Gastrocnemius medialis (tissue), 4 donors: ENCODE measurements at regions not wholly inside any gene's neighbourhood (a gene's known extent, or its start where the extent isn't known, plus 50 kb on each side); places are given as distances from the start of the nearest gene placed in this dataset.
A peak's percentile ranks its signal among the peaks of the same experiment; 100 is the strongest.

Experiments used
- ATAC-seq, 2 donors: fragments of 150-250 bp; one replicate each; pipeline ENCODE4 v1.9.1; 2016
- DNase-seq, 2 donors: peaks; one replicate each; pipeline ENCODE4 v3.0.0-alpha.2; 2019
- H3K27ac ChIP-seq, 4 donors: fragments of 200-600 bp; sonication (generic); 1 replicate in 1 of 4; 2 replicates in 3 of 4; pipeline ENCODE4 v1.5.1; 2016 to 2018; ENCODE audit warnings: mild to moderate bottlenecking in 2 of 4, moderate library complexity in 1 of 4
- H3K27me3 ChIP-seq, 3 donors: fragments of 200-600 bp; sonication (generic) in 2 of 3; 1 replicate in 1 of 3; 2 replicates in 2 of 3; pipeline versions ENCODE4 v1.5.1 to v1.6.0; 2016 to 2019; ENCODE audit warnings: mild to moderate bottlenecking in 1 of 3, moderate library complexity in 1 of 3
- H3K36me3 ChIP-seq, 2 donors: fragments of 200-600 bp; sonication (generic) in 1 of 2; one replicate each; pipeline ENCODE4 v1.5.1; 2017 to 2018
- H3K4me1 ChIP-seq, 2 donors: fragments of 200-600 bp; sonication (generic) in 1 of 2; one replicate each; pipeline ENCODE4 v1.5.1; 2016 to 2017; ENCODE audit warnings: mild to moderate bottlenecking in 2 of 2
- H3K4me3 ChIP-seq, 4 donors: fragments of 200-600 bp; sonication (generic) in 3 of 4; 1 replicate in 1 of 4; 2 replicates in 3 of 4; pipeline ENCODE4 v1.5.1; 2016 to 2019; ENCODE audit warnings: mild to moderate bottlenecking in 2 of 4
- H3K9me3 ChIP-seq, 3 donors: fragments of 200-600 bp; sonication (generic) in 2 of 3; 1 replicate in 1 of 3; 2 replicates in 2 of 3; pipeline ENCODE4 v1.5.1; 2016 to 2019
- POLR2A ChIP-seq, 2 donors: fragments of 450-650 bp; IDR thresholded peaks; one replicate each; pipeline ENCODE4 v1.6.1; 2017; ENCODE audit warnings: antibody characterized with exemption in 2 of 2, mild to moderate bottlenecking in 2 of 2, moderate library complexity in 2 of 2
- in situ Hi-C, 4 donors: fragments of 200-750 bp; cut with MboI; loops; one replicate each; pipeline versions ENCODE4 v1.15.0 to v1.8.0; 2017; ENCODE audit warnings: low sequenced_read_pairs in 4 of 4
- intact Hi-C: fragments of 100-400 bp; cut with DNase I; formaldehyde crosslinking; loops from one replicate; pipeline ENCODE4 v1.15.1; 2023; ENCODE audit warnings: low total_unique reads
- TF ChIP-seq, protein P1 (sequence below), 5 experiments: fragments of 450-650 bp in 3 of 5; fragments of 200-600 bp in 2 of 5; sonication (generic) in 2 of 5; IDR thresholded peaks in 4 of 5; conservative IDR thresholded peaks in 1 of 5; 1 replicate in 4 of 5; 2 replicates in 1 of 5; pipeline ENCODE4 v1.5.1; 2016 to 2019; ENCODE audit warnings: antibody characterized with exemption in 5 of 5, mild to moderate bottlenecking in 3 of 5, moderate library complexity in 3 of 5

DNA sequence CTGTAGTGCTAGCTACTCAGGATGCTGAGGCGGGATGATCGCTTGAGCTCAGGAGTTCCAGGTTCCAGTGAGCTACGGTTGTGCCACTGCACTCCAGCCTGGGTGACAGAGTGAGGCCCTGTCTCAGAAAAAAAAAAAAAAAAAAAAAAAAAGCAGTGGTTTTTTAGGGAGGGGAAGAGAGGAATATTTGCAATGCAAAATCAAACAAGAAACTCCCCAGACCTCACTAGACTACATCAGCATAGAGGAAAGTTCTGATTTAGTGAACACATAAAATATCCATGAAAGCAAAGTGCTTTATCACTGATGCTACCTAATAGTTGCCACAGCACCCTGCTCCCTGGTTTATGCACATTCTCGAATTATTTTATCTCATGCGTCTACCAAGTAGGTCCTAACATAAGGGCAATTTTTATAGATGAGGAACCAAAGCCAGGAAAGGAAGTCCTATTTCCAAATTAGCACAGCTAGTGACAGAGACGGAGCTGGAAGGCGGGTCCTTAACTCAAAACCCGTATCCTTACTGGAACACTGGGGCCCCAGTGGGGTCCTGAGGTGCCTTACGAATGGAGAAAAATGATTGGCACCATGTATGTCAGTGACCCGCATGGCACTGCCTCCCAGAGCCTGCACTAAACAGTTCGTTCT lies 50.7 kb upstream of the GPR157 start:
- Histone ChIP-seq H3K36me3 (no peaks in the 10 kb centered on the region), H3K27me3 (peaks cover 0 to 8% (median 8%) of the 10 kb centered on the region in 3 donors), H3K27ac (no peak overlapping the region), H3K9me3 (no peaks in the 10 kb centered on the region), H3K4me1 (peaks cover 0 to 3% of the 10 kb centered on the region in 2 donors), H3K4me3 (no peak overlapping the region)
- TF ChIP-seq, protein P1, sequence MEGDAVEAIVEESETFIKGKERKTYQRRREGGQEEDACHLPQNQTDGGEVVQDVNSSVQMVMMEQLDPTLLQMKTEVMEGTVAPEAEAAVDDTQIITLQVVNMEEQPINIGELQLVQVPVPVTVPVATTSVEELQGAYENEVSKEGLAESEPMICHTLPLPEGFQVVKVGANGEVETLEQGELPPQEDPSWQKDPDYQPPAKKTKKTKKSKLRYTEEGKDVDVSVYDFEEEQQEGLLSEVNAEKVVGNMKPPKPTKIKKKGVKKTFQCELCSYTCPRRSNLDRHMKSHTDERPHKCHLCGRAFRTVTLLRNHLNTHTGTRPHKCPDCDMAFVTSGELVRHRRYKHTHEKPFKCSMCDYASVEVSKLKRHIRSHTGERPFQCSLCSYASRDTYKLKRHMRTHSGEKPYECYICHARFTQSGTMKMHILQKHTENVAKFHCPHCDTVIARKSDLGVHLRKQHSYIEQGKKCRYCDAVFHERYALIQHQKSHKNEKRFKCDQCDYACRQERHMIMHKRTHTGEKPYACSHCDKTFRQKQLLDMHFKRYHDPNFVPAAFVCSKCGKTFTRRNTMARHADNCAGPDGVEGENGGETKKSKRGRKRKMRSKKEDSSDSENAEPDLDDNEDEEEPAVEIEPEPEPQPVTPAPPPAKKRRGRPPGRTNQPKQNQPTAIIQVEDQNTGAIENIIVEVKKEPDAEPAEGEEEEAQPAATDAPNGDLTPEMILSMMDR (IDR thresholded peaks at IDR 0.05 in 4 of 5, conservative IDR thresholded peaks at IDR 0.05 in 1 of 5): no peak
- TF ChIP-seq POLR2A (IDR thresholded peaks at IDR 0.05): no peak
- intact Hi-C loops (loop anchor here (2.0 to 5.0 kb wide), 2 partner anchors 53 to 311 kb away; partner anchors contain the start of gene H6PD), in situ Hi-C loops (loop anchor here in 2 of 4 donors (25.0 kb wide), 1 partner anchor 267 kb away; no protein-coding TSS in a partner anchor)
- no peak for DNase-seq
- ATAC-seq: no peak

DNA sequence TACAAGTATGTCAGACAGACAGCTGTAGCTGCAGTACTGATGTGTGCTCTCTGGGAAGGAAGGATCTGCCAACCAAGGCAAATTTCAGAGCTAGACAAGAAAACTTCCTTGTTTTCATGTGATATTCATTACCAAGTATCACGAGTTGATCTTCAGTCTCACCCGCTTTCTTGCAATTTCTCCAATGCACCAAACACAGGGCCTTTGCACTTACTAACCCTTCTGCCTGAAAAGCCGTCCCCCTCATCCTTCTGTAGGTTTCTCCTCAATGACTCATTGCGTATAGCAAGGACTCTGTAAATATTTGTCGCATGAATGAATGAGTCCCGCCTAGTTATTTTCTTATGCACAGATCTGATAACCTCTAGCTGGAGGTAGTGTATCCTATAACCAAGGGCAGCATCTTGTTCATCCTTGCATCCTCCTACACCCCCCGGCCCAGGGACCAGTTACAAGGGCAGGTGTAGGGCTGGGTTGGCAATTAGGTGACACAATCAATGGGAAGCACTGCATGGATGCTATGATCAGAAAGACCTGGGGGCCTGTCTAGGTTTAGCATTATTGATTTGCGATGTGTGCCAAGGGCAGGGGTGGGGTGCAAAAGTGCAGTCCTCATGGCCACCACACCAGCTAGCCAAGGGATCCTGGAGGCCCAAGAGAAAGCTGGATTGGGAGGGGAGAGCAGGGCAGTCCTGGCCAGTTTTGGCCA lies 51.4 kb upstream of the GPR157 start:
- Histone ChIP-seq H3K27me3 (peaks cover 0 to 8% (median 8%) of the 10 kb centered on the region in 3 donors), H3K4me1 (peaks cover 0 to 3% of the 10 kb centered on the region in 2 donors), H3K4me3 (no peak overlapping the region), H3K36me3 (no peaks in the 10 kb centered on the region), H3K27ac (no peak overlapping the region), H3K9me3 (no peaks in the 10 kb centered on the region)
- TF ChIP-seq POLR2A (IDR thresholded peaks at IDR 0.05): no peak
- TF ChIP-seq, protein P1 (IDR thresholded peaks at IDR 0.05 in 4 of 5, conservative IDR thresholded peaks at IDR 0.05 in 1 of 5): no peak
- no peak for DNase-seq
- ATAC-seq: no peak
- intact Hi-C loops: loop anchor here (2.0 to 5.0 kb wide), 2 partner anchors 52 to 311 kb away; partner anchors contain the start of gene H6PD
- in situ Hi-C loops: loop anchor here in 2 of 4 donors (25.0 kb wide), 1 partner anchor 268 kb away; no protein-coding TSS in a partner anchor

- intact Hi-C loops (loop anchor here (1.0 to 5.0 kb wide), 4 partner anchors 15 to 309 kb away; partner anchors contain the start of gene H6PD), in situ Hi-C loops (loop anchor here in 2 of 4 donors (25.0 kb wide), 1 partner anchor 269 kb away; no protein-coding TSS in a partner anchor)
- Histone ChIP-seq H3K27ac (no peak overlapping the region), H3K4me1 (peaks cover 0 to 3% of the 10 kb centered on the region in 2 donors), H3K36me3 (no peaks in the 10 kb centered on the region), H3K9me3 (no peaks in the 10 kb centered on the region), H3K4me3 (peak overlapping the region; percentile 60 to 76 (median 64)), H3K27me3 (peaks cover 0 to 8% (median 8%) of the 10 kb centered on the region in 3 donors)
- TF ChIP-seq, protein P1 (IDR thresholded peaks at IDR 0.05 in 4 of 5, conservative IDR thresholded peaks at IDR 0.05 in 1 of 5): peak; percentile 70 to 97 (median 94)
- TF ChIP-seq POLR2A (IDR thresholded peaks at IDR 0.05): no peak
- DNase-seq (peak in 1 of 2 donors; percentile 52), ATAC-seq (peak; percentile 44 to 84)
Observed at GRCh38 chr1:9181176-9181906, 52.4 kb upstream of the GPR157 start.

DNA sequence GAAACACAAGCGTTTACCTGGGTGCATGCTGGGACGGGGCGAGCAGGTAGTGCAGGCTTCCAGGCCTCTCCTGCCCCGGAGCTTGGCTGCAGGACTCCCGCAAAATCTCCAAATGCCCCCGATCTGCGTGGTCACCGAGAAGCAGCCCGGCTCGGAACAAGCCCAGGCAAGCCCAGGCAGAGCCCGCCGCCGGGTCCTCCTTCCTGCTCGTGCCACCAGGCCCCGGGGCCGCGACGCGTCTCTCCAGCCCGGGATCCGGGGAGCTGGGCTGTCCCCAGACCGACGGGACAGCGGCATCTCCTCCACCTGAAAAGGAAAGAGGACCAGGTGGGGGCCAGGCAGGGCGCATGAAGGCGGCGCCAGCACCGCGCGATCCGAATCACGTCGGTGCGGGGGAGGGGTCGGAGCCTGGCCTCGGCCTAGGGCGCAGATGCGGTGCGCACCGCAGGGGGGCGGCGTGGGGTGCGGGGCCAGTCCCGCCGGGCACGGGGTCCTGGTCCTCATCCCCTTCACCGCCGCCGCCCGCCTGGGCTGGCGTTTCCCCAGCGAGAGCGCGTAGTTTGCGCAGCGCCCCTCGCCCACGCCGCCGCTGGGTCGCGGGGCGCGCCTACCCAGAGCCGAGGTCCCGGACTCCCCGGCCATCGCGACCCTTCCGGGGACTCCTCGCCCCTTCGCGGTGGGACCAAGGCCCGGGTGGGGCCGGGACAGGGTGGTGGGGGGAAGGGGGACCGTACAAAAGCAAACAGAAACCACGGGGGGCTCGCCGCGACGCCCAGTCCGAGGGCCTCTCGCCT lies 52.4 kb upstream of the H6PD start:
- Histone ChIP-seq H3K4me1 (peaks cover 0 to 3% of the 10 kb centered on the region in 2 donors), H3K9me3 (no peaks in the 10 kb centered on the region), H3K4me3 (peak overlapping the region; percentile 60 to 76 (median 64)), H3K36me3 (no peaks in the 10 kb centered on the region), H3K27ac (peak overlapping the region in 3 of 4 donors; percentile 26 to 42 (median 30)), H3K27me3 (peaks cover 0 to 8% (median 8%) of the 10 kb centered on the region in 3 donors)
- intact Hi-C loops (loop anchor here (1.0 to 5.0 kb wide), 4 partner anchors 14 to 309 kb away; partner anchors contain the start of gene H6PD), in situ Hi-C loops (loop anchor here in 2 of 4 donors (25.0 kb wide), 1 partner anchor 270 kb away; no protein-coding TSS in a partner anchor)
- ATAC-seq: peak in 1 of 2 donors; percentile 42
- no peak for DNase-seq
- TF ChIP-seq, protein P1 (IDR thresholded peaks at IDR 0.05 in 4 of 5, conservative IDR thresholded peaks at IDR 0.05 in 1 of 5): peak in 2 of 5 experiments; percentile 11 to 33
- TF ChIP-seq POLR2A (IDR thresholded peaks at IDR 0.05): no peak
